IMR-90 (cell line): ENCODE measurements at regions not wholly inside any gene's neighbourhood (a gene's known extent, or its start where the extent isn't known, plus 50 kb on each side); places are given as distances from the start of the nearest gene placed in this dataset.

Experiments used
- ATAC-seq: fragments of 200-7000 bp; cut with Tn5 transposase; 2 replicates; pipeline ENCODE4 v1.9.1; 2020; ENCODE audit warnings: low read depth, mild to moderate bottlenecking, moderate library complexity
- BruUV-seq: library from RNA; stranded (reverse); fragments of 400-500 nt; replicated peaks from 2 replicates; lab custom pipeline; 2021; lab: Mats Ljungman, UMichigan
- CTCF ChIA-PET: fragments of 300-600 bp; formaldehyde crosslinking; extraction: SDS; loops from one replicate; lab custom pipeline; 2021; ENCODE audit warnings: antibody characterized with exemption; lab: Yijun Ruan, JAX
- POLR2A ChIA-PET: fragments of 300-600 bp; sonication (Branson Sonifier 250); formaldehyde crosslinking; loops from one replicate; lab custom pipeline; 2022; ENCODE audit warnings: antibody characterized with exemption; ENCODE audit not compliant: unreplicated experiment; lab: Charles Lee
- DNase-seq: peaks from one replicate; pipeline ENCODE4 v3.0.0; 2013
- H2AFZ ChIP-seq: replicated peaks from 2 replicates; pipeline ENCODE3; 2013; ENCODE audit warnings: low read length, mild to moderate bottlenecking; ENCODE audit not compliant: poor library complexity
- H2AK5ac ChIP-seq: 2 replicates; pipeline ENCODE4 v1.6.1; 2013; ENCODE audit warnings: low read depth, low read length, inconsistent platforms
- H2AK9ac ChIP-seq: replicated peaks from 2 replicates; pipeline ENCODE3; 2013; ENCODE audit warnings: mild to moderate bottlenecking, low read depth, low read length, moderate library complexity; ENCODE audit not compliant: poor library complexity
- H2BK120ac ChIP-seq: 2 replicates; pipeline ENCODE4 v1.6.1; 2013; ENCODE audit warnings: low read depth, low read length, inconsistent platforms
- H2BK15ac ChIP-seq: 3 replicates; pipeline ENCODE4 v1.6.1; 2013; ENCODE audit warnings: low read depth, low read length, inconsistent platforms
- H2BK20ac ChIP-seq: 2 replicates; pipeline ENCODE4 v1.6.1; 2013; ENCODE audit warnings: low read depth, mild to moderate bottlenecking, inconsistent platforms, low read length, moderate library complexity
- H2BK5ac ChIP-seq: 2 replicates; pipeline ENCODE4 v1.6.1; 2013; ENCODE audit warnings: mild to moderate bottlenecking, low read depth, low read length, inconsistent platforms; ENCODE audit not compliant: poor library complexity, severe bottlenecking
- H3K14ac ChIP-seq: replicated peaks from 2 replicates; pipeline ENCODE4 v1.6.1; 2013; ENCODE audit warnings: low read depth, low read length, inconsistent platforms
- H3K18ac ChIP-seq: 2 replicates; pipeline ENCODE4 v1.6.1; 2013; ENCODE audit warnings: low read depth, low read length, control low read depth
- H3K23ac ChIP-seq: 2 replicates; pipeline ENCODE4 v1.6.1; 2013; ENCODE audit warnings: low read depth, low read length, inconsistent platforms
- H3K27ac ChIP-seq: 2 replicates; pipeline ENCODE4 v1.5.1; 2013; ENCODE audit warnings: mild to moderate bottlenecking, control low read depth, low read length; ENCODE audit not compliant: insufficient read depth
- H3K27me3 ChIP-seq: 2 replicates; pipeline ENCODE4 v1.6.1; 2013; ENCODE audit warnings: low read length; ENCODE audit not compliant: control insufficient read depth, insufficient read depth
- H3K36me3 ChIP-seq: 2 replicates; pipeline ENCODE4 v1.6.1; 2013; ENCODE audit warnings: low read length, mixed read lengths; ENCODE audit not compliant: control insufficient read depth, insufficient read depth
- H3K4ac ChIP-seq: 2 replicates; pipeline ENCODE4 v1.6.1; 2013; ENCODE audit warnings: low read depth, low read length, inconsistent platforms
- H3K4me1 ChIP-seq: 2 replicates; pipeline ENCODE4 v1.6.1; 2013; ENCODE audit warnings: low read length, mixed read lengths; ENCODE audit not compliant: control insufficient read depth, insufficient read depth
- H3K4me2 ChIP-seq: 2 replicates; pipeline ENCODE4 v1.6.1; 2013; ENCODE audit warnings: low read depth, mild to moderate bottlenecking, control low read depth, low read length, moderate library complexity
- H3K4me3 ChIP-seq: 2 replicates; pipeline ENCODE4 v1.5.1; 2013; ENCODE audit warnings: low read depth, mild to moderate bottlenecking, control low read depth, low read length, moderate library complexity; ENCODE audit not compliant: insufficient read depth
- H3K56ac ChIP-seq: 2 replicates; pipeline ENCODE4 v1.6.1; 2013; ENCODE audit warnings: low read length, inconsistent platforms; ENCODE audit not compliant: insufficient read depth; ENCODE audit errors: extremely low read depth
- H3K79me1 ChIP-seq, 2 experiments: 2 replicates each; pipeline ENCODE4 v1.6.1; 2013; ENCODE audit warnings: low read length in 2 of 2, inconsistent platforms in 1 of 2, low read depth in 1 of 2
- H3K9ac ChIP-seq: 2 replicates; pipeline ENCODE4 v1.6.1; 2013; ENCODE audit warnings: low read depth, low read length, control low read depth
- H3K9me1 ChIP-seq: 2 replicates; pipeline ENCODE4 v1.6.1; 2013; ENCODE audit warnings: low read length, inconsistent platforms; ENCODE audit not compliant: insufficient read depth
- H3K9me3 ChIP-seq: 2 replicates; pipeline ENCODE4 v1.6.1; 2013; ENCODE audit warnings: low read length; ENCODE audit not compliant: control insufficient read depth, insufficient read depth
- H4K20me1 ChIP-seq: 2 replicates; pipeline ENCODE4 v1.6.1; 2013; ENCODE audit warnings: low read length, inconsistent platforms; ENCODE audit not compliant: insufficient read depth
- H4K5ac ChIP-seq: 2 replicates; pipeline ENCODE4 v1.6.1; 2013; ENCODE audit warnings: mild to moderate bottlenecking, low read depth, low read length, control low read depth
- H4K8ac ChIP-seq, 2 experiments: 2 replicates each; pipeline ENCODE4 v1.6.1; 2013; ENCODE audit warnings: low read depth in 2 of 2, low read length in 2 of 2, control low read depth in 1 of 2, inconsistent platforms in 1 of 2
- H4K91ac ChIP-seq: 2 replicates; pipeline ENCODE4 v1.6.1; 2013; ENCODE audit warnings: low read depth, low read length, inconsistent platforms; ENCODE audit not compliant: insufficient read depth
- BHLHE40 ChIP-seq: fragments of 150-350 bp; IDR thresholded peaks from 2 replicates; pipeline ENCODE4 v1.6.1; 2016; ENCODE audit warnings: mild to moderate bottlenecking, low read depth, low read length
- CEBPB ChIP-seq: IDR thresholded peaks from 2 replicates; pipeline ENCODE4 v1.6.1; 2012; ENCODE audit warnings: low read depth, low read length, improper control_type of control experiment
- CHD1 ChIP-seq: IDR thresholded peaks from 2 replicates; pipeline ENCODE4 v1.6.1; 2012; ENCODE audit warnings: low read depth, low read length, improper control_type of control experiment
- FOS ChIP-seq: fragments of 150-350 bp; IDR thresholded peaks from 2 replicates; pipeline ENCODE4 v1.6.1; 2016; ENCODE audit warnings: low read depth, low read length
- MAFK ChIP-seq: IDR thresholded peaks from 2 replicates; pipeline ENCODE4 v1.6.1; 2012; ENCODE audit warnings: low read depth, low read length, improper control_type of control experiment
- MAZ ChIP-seq: IDR thresholded peaks from 2 replicates; pipeline ENCODE4 v1.6.1; 2012; ENCODE audit warnings: low read depth, mild to moderate bottlenecking, low read length, improper control_type of control experiment, moderate library complexity, borderline replicate concordance
- MXI1 ChIP-seq: IDR thresholded peaks from 2 replicates; pipeline ENCODE4 v1.6.1; 2012; ENCODE audit warnings: low read depth, mild to moderate bottlenecking, low read length, moderate library complexity, borderline replicate concordance
- NFE2L2 ChIP-seq: fragments of 150-350 bp; IDR thresholded peaks from 2 replicates; pipeline ENCODE4 v1.6.1; 2016; ENCODE audit warnings: low read depth, mild to moderate bottlenecking, low read length
- POLR2A ChIP-seq: IDR thresholded peaks from 2 replicates; pipeline ENCODE4 v1.6.1; 2012; ENCODE audit warnings: mild to moderate bottlenecking, low read depth, low read length
- RAD21 ChIP-seq: IDR thresholded peaks from 2 replicates; pipeline ENCODE4 v1.6.1; 2012; ENCODE audit warnings: low read length, improper control_type of control experiment
- RCOR1 ChIP-seq: IDR thresholded peaks from 2 replicates; pipeline ENCODE4 v1.6.1; 2012; ENCODE audit warnings: mild to moderate bottlenecking, low read length, improper control_type of control experiment; ENCODE audit not compliant: insufficient replicate concordance
- RFX5 ChIP-seq: IDR thresholded peaks from 2 replicates; pipeline ENCODE4 v1.8.0; 2012; ENCODE audit warnings: low read depth, mild to moderate bottlenecking, low read length, moderate library complexity
- SMC3 ChIP-seq: fragments of 150-350 bp; IDR thresholded peaks from 2 replicates; pipeline ENCODE4 v1.6.1; 2016; ENCODE audit warnings: low read depth, mild to moderate bottlenecking, antibody characterized with exemption, low read length, moderate library complexity
- WGBS, 2 experiments: methylation state at CpG; one replicate each; pipeline versions ENCODE4 v1.1.5 to v1.1.7; 2013; ENCODE audit warnings: missing lambda C conversion rate in 2 of 2; ENCODE audit not compliant: insufficient read length in 1 of 2; ENCODE audit errors: extremely low coverage in 2 of 2; 5-methylcytosine and 5-hydroxymethylcytosine counted together
- dilution Hi-C: fragments of 300-500 bp; cut with HindIII; formaldehyde crosslinking; loops from one replicate; pipeline ENCODE4 v1.14.3; 2018; ENCODE audit warnings: low sequenced_read_pairs; ENCODE audit not compliant: unreplicated experiment
- in situ Hi-C: fragments of 300-500 bp; cut with MboI; formaldehyde crosslinking; loops from 3 replicates; pipeline ENCODE4 v1.14.3; 2019; ENCODE audit warnings: low sequenced_read_pairs, inconsistent platforms, mixed read lengths
- intact Hi-C: fragments of 100-400 bp; cut with micrococcal nuclease; formaldehyde crosslinking; loops from 2 replicates; pipeline ENCODE4 v1.10.0; 2022
- TF ChIP-seq, protein P1 (sequence below): fragments of 150-350 bp; IDR thresholded peaks from 2 replicates; pipeline ENCODE4 v1.6.1; 2017; ENCODE audit warnings: mild to moderate bottlenecking, antibody characterized with exemption, low read length, low read depth
- TF ChIP-seq, protein P2 (sequence below): fragments of 150-350 bp; IDR thresholded peaks from 2 replicates; pipeline ENCODE4 v1.6.1; 2016; ENCODE audit warnings: low read depth, mild to moderate bottlenecking, low read length, moderate library complexity, borderline replicate concordance
- TF ChIP-seq, protein P3 (sequence below): conservative IDR thresholded peaks from 2 replicates; pipeline ENCODE4 v1.5.1; 2012; ENCODE audit warnings: mild to moderate bottlenecking, low read depth, low read length, improper control_type of control experiment

DNA sequence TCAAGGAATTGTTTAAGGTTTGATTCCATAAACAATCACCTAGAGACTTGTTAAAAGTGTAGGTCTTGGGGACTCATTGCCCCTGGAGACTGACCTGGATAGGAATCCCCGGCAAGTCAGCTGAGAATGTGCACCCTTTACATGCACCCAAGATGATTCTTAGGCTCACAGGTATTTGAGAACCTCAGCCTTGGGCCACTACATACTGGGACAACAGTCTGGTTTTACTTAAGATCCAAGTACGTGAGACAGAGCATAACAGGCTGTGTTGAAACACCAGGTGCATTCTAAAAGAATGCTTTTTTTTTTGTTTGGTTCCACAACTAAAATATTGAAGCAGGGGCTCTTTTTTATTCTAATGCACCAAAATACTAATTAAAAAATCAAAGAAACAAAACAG lies 215.8 kb downstream of the TMX3 start:
- intact Hi-C loops (no loop called here), dilution Hi-C loops (no loop called here), in situ Hi-C loops (no loop called here)
- TF ChIP-seq CEBPB = no peak
- TF ChIP-seq, protein P1, sequence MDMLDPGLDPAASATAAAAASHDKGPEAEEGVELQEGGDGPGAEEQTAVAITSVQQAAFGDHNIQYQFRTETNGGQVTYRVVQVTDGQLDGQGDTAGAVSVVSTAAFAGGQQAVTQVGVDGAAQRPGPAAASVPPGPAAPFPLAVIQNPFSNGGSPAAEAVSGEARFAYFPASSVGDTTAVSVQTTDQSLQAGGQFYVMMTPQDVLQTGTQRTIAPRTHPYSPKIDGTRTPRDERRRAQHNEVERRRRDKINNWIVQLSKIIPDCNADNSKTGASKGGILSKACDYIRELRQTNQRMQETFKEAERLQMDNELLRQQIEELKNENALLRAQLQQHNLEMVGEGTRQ = no peak
- no peak for TF ChIP-seq MAFK
- TF ChIP-seq MXI1 = no peak
- TF ChIP-seq NFE2L2 = no peak
- no peak for TF ChIP-seq RFX5
- TF ChIP-seq RCOR1 = no peak
- TF ChIP-seq, protein P2, sequence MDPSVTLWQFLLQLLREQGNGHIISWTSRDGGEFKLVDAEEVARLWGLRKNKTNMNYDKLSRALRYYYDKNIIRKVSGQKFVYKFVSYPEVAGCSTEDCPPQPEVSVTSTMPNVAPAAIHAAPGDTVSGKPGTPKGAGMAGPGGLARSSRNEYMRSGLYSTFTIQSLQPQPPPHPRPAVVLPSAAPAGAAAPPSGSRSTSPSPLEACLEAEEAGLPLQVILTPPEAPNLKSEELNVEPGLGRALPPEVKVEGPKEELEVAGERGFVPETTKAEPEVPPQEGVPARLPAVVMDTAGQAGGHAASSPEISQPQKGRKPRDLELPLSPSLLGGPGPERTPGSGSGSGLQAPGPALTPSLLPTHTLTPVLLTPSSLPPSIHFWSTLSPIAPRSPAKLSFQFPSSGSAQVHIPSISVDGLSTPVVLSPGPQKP = no peak
- no peak for TF ChIP-seq MAZ
- no peak for TF ChIP-seq FOS
- TF ChIP-seq POLR2A = no peak
- no peak for TF ChIP-seq SMC3
- no peak for TF ChIP-seq BHLHE40
- TF ChIP-seq RAD21 = no peak
- TF ChIP-seq, protein P3, sequence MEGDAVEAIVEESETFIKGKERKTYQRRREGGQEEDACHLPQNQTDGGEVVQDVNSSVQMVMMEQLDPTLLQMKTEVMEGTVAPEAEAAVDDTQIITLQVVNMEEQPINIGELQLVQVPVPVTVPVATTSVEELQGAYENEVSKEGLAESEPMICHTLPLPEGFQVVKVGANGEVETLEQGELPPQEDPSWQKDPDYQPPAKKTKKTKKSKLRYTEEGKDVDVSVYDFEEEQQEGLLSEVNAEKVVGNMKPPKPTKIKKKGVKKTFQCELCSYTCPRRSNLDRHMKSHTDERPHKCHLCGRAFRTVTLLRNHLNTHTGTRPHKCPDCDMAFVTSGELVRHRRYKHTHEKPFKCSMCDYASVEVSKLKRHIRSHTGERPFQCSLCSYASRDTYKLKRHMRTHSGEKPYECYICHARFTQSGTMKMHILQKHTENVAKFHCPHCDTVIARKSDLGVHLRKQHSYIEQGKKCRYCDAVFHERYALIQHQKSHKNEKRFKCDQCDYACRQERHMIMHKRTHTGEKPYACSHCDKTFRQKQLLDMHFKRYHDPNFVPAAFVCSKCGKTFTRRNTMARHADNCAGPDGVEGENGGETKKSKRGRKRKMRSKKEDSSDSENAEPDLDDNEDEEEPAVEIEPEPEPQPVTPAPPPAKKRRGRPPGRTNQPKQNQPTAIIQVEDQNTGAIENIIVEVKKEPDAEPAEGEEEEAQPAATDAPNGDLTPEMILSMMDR = no peak
- TF ChIP-seq CHD1 = no peak
- H3K23ac ChIP-seq = no peak overlapping the region
- H2AFZ ChIP-seq = no peak overlapping the region
- no peak overlapping the region for H3K9ac ChIP-seq
- BruUV-seq = no TSS peak
- no peak overlapping the region for H2BK120ac ChIP-seq
- H4K5ac ChIP-seq = no peak overlapping the region
- no peaks in the 10 kb centered on the region for H3K27me3 ChIP-seq
- H3K18ac ChIP-seq = no peak overlapping the region
- no peak overlapping the region for H3K4ac ChIP-seq
- H3K9me1 ChIP-seq = peaks cover 3% of the 10 kb centered on the region; the same call in 1 of the 2 replicates
- no peak overlapping the region for H2BK15ac ChIP-seq
- no peaks in the 10 kb centered on the region for H3K79me1 ChIP-seq
- H3K14ac ChIP-seq = no peak overlapping the region
- H2BK5ac ChIP-seq = no peak overlapping the region
- no peak overlapping the region for H3K4me3 ChIP-seq
- no peak overlapping the region for H2AK9ac ChIP-seq
- ChIA-PET POLR2A (no interaction called here), CTCF (no interaction called here)
- no peak overlapping the region for H3K4me2 ChIP-seq
- H3K9me3 ChIP-seq = no peaks in the 10 kb centered on the region
- ATAC-seq (no peak), DNase-seq (no peak)
- no peak overlapping the region for H3K27ac ChIP-seq
- no peaks in the 10 kb centered on the region for H3K36me3 ChIP-seq
- no peaks in the 10 kb centered on the region for H4K20me1 ChIP-seq
- H2AK5ac ChIP-seq = no peak overlapping the region
- no peak overlapping the region for H2BK20ac ChIP-seq
- no peak overlapping the region for H4K91ac ChIP-seq
- WGBS, 2 experiments = no CpG with 5 or more reads among the region's 2 CpGs
- H4K8ac ChIP-seq = no peak overlapping the region
- H3K4me1 ChIP-seq = peaks cover 7% of the 10 kb centered on the region; the same call in 1 of the 2 replicates
- H3K56ac ChIP-seq = no peak overlapping the region
